Trophoblast cell (in vitro differentiated cells and primary cell): ENCODE measurements at regions not wholly inside any gene's neighbourhood (a gene's known extent, or its start where the extent isn't known, plus 50 kb on each side); places are given as distances from the start of the nearest gene placed in this dataset.

Experiments used
- DNase-seq, 2 donors: peaks; one replicate each; pipeline ENCODE4 v3.0.0-alpha.2; 2016
- H2AFZ ChIP-seq: 2 replicates; pipeline ENCODE4 v1.6.1; 2013; ENCODE audit warnings: low read length, moderate library complexity, mild to moderate bottlenecking; ENCODE audit not compliant: insufficient read depth, poor library complexity
- H2AK5ac ChIP-seq: 2 replicates; pipeline ENCODE4 v1.6.1; 2013; ENCODE audit warnings: mild to moderate bottlenecking, low read length
- H2BK120ac ChIP-seq: 2 replicates; pipeline ENCODE4 v1.6.1; 2013; ENCODE audit warnings: low read length, mild to moderate bottlenecking, moderate library complexity; ENCODE audit not compliant: insufficient read depth, poor library complexity
- H2BK12ac ChIP-seq: 2 replicates; pipeline ENCODE4 v1.6.1; 2013; ENCODE audit warnings: mild to moderate bottlenecking, low read length, moderate library complexity
- H2BK5ac ChIP-seq: 2 replicates; pipeline ENCODE4 v1.6.1; 2013; ENCODE audit warnings: low read length, low read depth, moderate library complexity, mild to moderate bottlenecking; ENCODE audit not compliant: poor library complexity
- H3K14ac ChIP-seq: 2 replicates; pipeline ENCODE4 v1.6.1; 2013; ENCODE audit warnings: mild to moderate bottlenecking, low read length
- H3K18ac ChIP-seq: 2 replicates; pipeline ENCODE4 v1.6.1; 2013; ENCODE audit warnings: mild to moderate bottlenecking, low read length
- H3K23ac ChIP-seq: 2 replicates; pipeline ENCODE4 v1.6.1; 2013; ENCODE audit warnings: low read length
- H3K27ac ChIP-seq: 2 replicates; pipeline ENCODE4 v1.5.1; 2013; ENCODE audit warnings: low read depth, mild to moderate bottlenecking, inconsistent platforms, low read length, moderate library complexity
- H3K27me3 ChIP-seq: 2 replicates; pipeline ENCODE4 v1.6.1; 2013; ENCODE audit warnings: inconsistent platforms, mild to moderate bottlenecking, low read length, moderate library complexity; ENCODE audit not compliant: insufficient read depth
- H3K36me3 ChIP-seq, 2 experiments: 1 replicate in 1 of 2; 2 replicates in 1 of 2; pipeline ENCODE4 v1.6.1; 2013; ENCODE audit warnings: low read length in 2 of 2, mild to moderate bottlenecking in 2 of 2, moderate library complexity in 1 of 2; ENCODE audit not compliant: insufficient read depth in 2 of 2, control insufficient read depth in 1 of 2
- H3K4ac ChIP-seq: 2 replicates; pipeline ENCODE4 v1.6.1; 2013; ENCODE audit warnings: low read depth, mild to moderate bottlenecking, low read length, moderate library complexity
- H3K4me1 ChIP-seq, 2 experiments: 1 replicate in 1 of 2; 2 replicates in 1 of 2; pipeline ENCODE4 v1.6.1; 2013; ENCODE audit warnings: low read length in 2 of 2, mild to moderate bottlenecking in 2 of 2, moderate library complexity in 1 of 2; ENCODE audit not compliant: insufficient read depth in 2 of 2, control insufficient read depth in 1 of 2
- H3K4me2 ChIP-seq: 2 replicates; pipeline ENCODE4 v1.6.1; 2013; ENCODE audit warnings: inconsistent platforms, mild to moderate bottlenecking, low read length, moderate library complexity
- H3K4me3 ChIP-seq: 2 replicates; pipeline ENCODE4 v1.5.1; 2013; ENCODE audit warnings: mild to moderate bottlenecking, low read depth, low read length, inconsistent platforms
- H3K79me1 ChIP-seq: one replicate; pipeline ENCODE4 v1.6.1; 2013; ENCODE audit warnings: low read length
- H3K79me2 ChIP-seq: 2 replicates; pipeline ENCODE4 v1.6.1; 2013; ENCODE audit warnings: low read length, mild to moderate bottlenecking; ENCODE audit not compliant: control insufficient read depth, insufficient read depth, poor library complexity
- H3K9ac ChIP-seq: 2 replicates; pipeline ENCODE4 v1.6.1; 2013; ENCODE audit warnings: mild to moderate bottlenecking, low read length
- H3K9me3 ChIP-seq: 2 replicates; pipeline ENCODE4 v1.6.1; 2013; ENCODE audit warnings: low read depth, mild to moderate bottlenecking, control low read depth, inconsistent platforms, low read length; ENCODE audit not compliant: insufficient read depth
- H4K12ac ChIP-seq: 2 replicates; pipeline ENCODE4 v1.6.1; 2013; ENCODE audit warnings: low read depth, mild to moderate bottlenecking, low read length, moderate library complexity
- H4K8ac ChIP-seq: 2 replicates; pipeline ENCODE4 v1.6.1; 2013; ENCODE audit warnings: low read depth, mild to moderate bottlenecking, low read length, moderate library complexity
- H4K91ac ChIP-seq: one replicate; pipeline ENCODE4 v1.6.1; 2013; ENCODE audit warnings: low read depth, mild to moderate bottlenecking, low read length, moderate library complexity
- WGBS: extraction: QIAGEN DNeasy Blood & Tissue Kit; methylation state at CpG from one replicate; pipeline ENCODE4 v1.1.7; 2013; ENCODE audit warnings: missing lambda C conversion rate; ENCODE audit not compliant: insufficient read length, insufficient coverage; ENCODE audit errors: extremely low coverage; 5-methylcytosine and 5-hydroxymethylcytosine counted together

- H3K4ac ChIP-seq, result no peak overlapping the region
- no peak overlapping the region for H4K12ac ChIP-seq
- WGBS, result no CpG with 5 or more reads among the region's 2 CpGs
- H4K91ac ChIP-seq, result no peak overlapping the region
- no peak overlapping the region for H2AFZ ChIP-seq
- peaks cover 3 to 5% of the 10 kb centered on the region in 2 experiments for H3K4me1 ChIP-seq
- H3K9ac ChIP-seq, result no peak overlapping the region
- no peak for DNase-seq
- H3K27me3 ChIP-seq, result no peaks in the 10 kb centered on the region
- H3K36me3 ChIP-seq, result no peaks in the 10 kb centered on the region
- no peak overlapping the region for H2BK120ac ChIP-seq
- H3K4me2 ChIP-seq, result no peak overlapping the region
- H3K27ac ChIP-seq, result no peak overlapping the region
- H3K79me2 ChIP-seq, result no peaks in the 10 kb centered on the region
- H2AK5ac ChIP-seq, result no peak overlapping the region
- H3K79me1 ChIP-seq, result peaks cover 3% of the 10 kb centered on the region
- no peak overlapping the region for H3K4me3 ChIP-seq
- H3K9me3 ChIP-seq, result no peaks in the 10 kb centered on the region
- H3K18ac ChIP-seq, result no peak overlapping the region
- H3K14ac ChIP-seq, result no peak overlapping the region
- H2BK12ac ChIP-seq, result no peak overlapping the region
- H3K23ac ChIP-seq, result no peak overlapping the region
- H4K8ac ChIP-seq, result no peak overlapping the region
- no peak overlapping the region for H2BK5ac ChIP-seq
Measured at GRCh38 chr11:92128026-92128425, 96.6 kb upstream of the FAT3 start.

- H3K14ac ChIP-seq, result no peak overlapping the region
- H2AFZ ChIP-seq, result no peak overlapping the region
- no peak overlapping the region for H3K18ac ChIP-seq
- no peak overlapping the region for H3K23ac ChIP-seq
- H2BK5ac ChIP-seq, result no peak overlapping the region
- no peak overlapping the region for H4K91ac ChIP-seq
- no peaks in the 10 kb centered on the region for H3K27me3 ChIP-seq
- H3K4me1 ChIP-seq, result peaks cover 3 to 6% of the 10 kb centered on the region in 2 experiments
- peaks cover 3% of the 10 kb centered on the region for H3K79me1 ChIP-seq
- H3K36me3 ChIP-seq, result no peaks in the 10 kb centered on the region
- peak in 1 of 2 donors; percentile 49 for DNase-seq
- H3K4me3 ChIP-seq, result no peak overlapping the region
- no peaks in the 10 kb centered on the region for H3K9me3 ChIP-seq
- H3K4me2 ChIP-seq, result no peak overlapping the region
- H3K79me2 ChIP-seq, result no peaks in the 10 kb centered on the region
- no peak overlapping the region for H2AK5ac ChIP-seq
- no peak overlapping the region for H3K4ac ChIP-seq
- peak overlapping the region; percentile 40 for H2BK12ac ChIP-seq
- no peak overlapping the region for H2BK120ac ChIP-seq
- H4K12ac ChIP-seq, result no peak overlapping the region
- no peak overlapping the region for H3K27ac ChIP-seq
- H4K8ac ChIP-seq, result no peak overlapping the region
- no peak overlapping the region for H3K9ac ChIP-seq
Measured at GRCh38 chr11:92125321-92125720, 99.3 kb upstream of the FAT3 start.

DNA sequence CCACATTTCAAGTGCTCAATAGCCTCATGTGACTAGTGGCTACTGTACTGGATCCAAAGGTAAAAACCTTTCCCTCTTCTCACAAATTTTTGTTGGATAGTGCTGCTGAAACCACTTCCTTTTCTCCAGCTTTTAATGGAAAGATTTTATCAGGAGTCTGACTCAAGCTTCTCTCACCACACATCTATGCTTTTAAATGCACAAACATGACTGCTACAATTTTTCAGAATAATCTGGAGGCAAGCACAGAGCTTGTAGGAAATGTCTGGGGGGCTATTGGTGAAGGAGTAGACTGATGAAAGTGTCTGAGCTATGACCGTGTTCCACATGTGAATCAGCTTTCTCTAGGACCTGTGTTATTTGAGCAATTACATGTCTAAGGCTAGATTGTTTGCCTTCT lies 101.1 kb upstream of the FAT3 start:
- Histone ChIP-seq H3K79me1 (peaks cover 3% of the 10 kb centered on the region), H2BK120ac (no peak overlapping the region), H3K27me3 (no peaks in the 10 kb centered on the region), H4K12ac (no peak overlapping the region), H3K4ac (no peak overlapping the region), H2AFZ (no peak overlapping the region), H3K9ac (no peak overlapping the region), H4K91ac (no peak overlapping the region), H3K14ac (no peak overlapping the region), H3K79me2 (no peaks in the 10 kb centered on the region), H3K23ac (no peak overlapping the region), H3K4me3 (no peak overlapping the region), H2BK5ac (no peak overlapping the region), H3K18ac (no peak overlapping the region), H3K9me3 (peaks cover 1% of the 10 kb centered on the region), H3K36me3 (no peaks in the 10 kb centered on the region), H2BK12ac (no peak overlapping the region), H3K4me1 (peaks cover 3 to 6% of the 10 kb centered on the region in 2 experiments), H4K8ac (no peak overlapping the region), H2AK5ac (no peak overlapping the region), H3K4me2 (no peak overlapping the region), H3K27ac (no peak overlapping the region)
- peak in 1 of 2 donors; percentile 6 for DNase-seq
- no CpG with 5 or more reads among the region's 1 CpG for WGBS

DNA sequence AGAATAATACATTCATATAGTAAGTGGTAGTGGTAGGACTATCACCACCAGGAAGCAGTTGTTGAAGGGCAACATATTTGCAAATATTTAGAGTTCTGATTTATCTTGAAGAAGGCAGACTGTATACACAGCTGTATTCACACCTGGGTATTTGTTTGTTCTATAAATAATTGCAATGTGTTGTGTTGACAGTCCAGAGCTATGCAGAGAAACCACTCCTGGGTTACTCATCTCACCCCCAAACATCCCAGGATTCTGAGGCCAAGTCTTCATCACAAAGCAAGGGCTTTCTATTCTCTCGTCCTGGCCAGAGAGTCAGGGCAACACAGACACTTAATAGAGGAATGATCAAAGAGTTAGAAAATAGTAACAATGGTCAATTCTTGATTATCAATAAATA lies 102.1 kb upstream of the FAT3 start:
- H3K18ac ChIP-seq, result no peak overlapping the region
- no peak overlapping the region for H3K27ac ChIP-seq
- H3K4ac ChIP-seq, result no peak overlapping the region

More for the DNA sequence above, 102.1 kb upstream of the FAT3 start:
- no peak overlapping the region for H3K4me2 ChIP-seq
- no peak overlapping the region for H3K14ac ChIP-seq
- H2BK120ac ChIP-seq, result peak overlapping the region; percentile 17
- no peak overlapping the region for H4K12ac ChIP-seq
- H2AK5ac ChIP-seq, result no peak overlapping the region
- H3K79me1 ChIP-seq, result peaks cover 3% of the 10 kb centered on the region
- H3K27me3 ChIP-seq, result no peaks in the 10 kb centered on the region
- no peaks in the 10 kb centered on the region for H3K79me2 ChIP-seq
- H4K91ac ChIP-seq, result no peak overlapping the region
- no peak overlapping the region for H2AFZ ChIP-seq
- H3K9me3 ChIP-seq, result peaks cover 1% of the 10 kb centered on the region
- H2BK5ac ChIP-seq, result no peak overlapping the region
- no peaks in the 10 kb centered on the region for H3K36me3 ChIP-seq
- no peak for DNase-seq
- no CpG with 5 or more reads among the region's 1 CpG for WGBS
- no peak overlapping the region for H3K4me3 ChIP-seq
- no peak overlapping the region for H2BK12ac ChIP-seq
- no peak overlapping the region for H3K23ac ChIP-seq
- no peak overlapping the region for H3K9ac ChIP-seq
- peaks cover 3 to 6% of the 10 kb centered on the region in 2 experiments for H3K4me1 ChIP-seq
- H4K8ac ChIP-seq, result no peak overlapping the region
